Breast epithelium (tissue), 3 donors: ENCODE measurements at regions not wholly inside any gene's neighbourhood (a gene's known extent, or its start where the extent isn't known, plus 50 kb on each side); places are given as distances from the start of the nearest gene placed in this dataset.

ENCODE experiments used
- CTCF ChIP-seq, 3 donors: fragments of 450-650 bp; IDR thresholded peaks; one replicate each; pipeline ENCODE4 v1.5.1; 2016 to 2017; ENCODE audit warnings: antibody characterized with exemption in 3 of 3, mild to moderate bottlenecking in 3 of 3, moderate library complexity in 3 of 3
- POLR2A ChIP-seq: fragments of 450-650 bp; IDR thresholded peaks from one replicate; pipeline ENCODE4 v1.6.1; 2016; ENCODE audit warnings: antibody characterized with exemption, mild to moderate bottlenecking, moderate library complexity

DNA sequence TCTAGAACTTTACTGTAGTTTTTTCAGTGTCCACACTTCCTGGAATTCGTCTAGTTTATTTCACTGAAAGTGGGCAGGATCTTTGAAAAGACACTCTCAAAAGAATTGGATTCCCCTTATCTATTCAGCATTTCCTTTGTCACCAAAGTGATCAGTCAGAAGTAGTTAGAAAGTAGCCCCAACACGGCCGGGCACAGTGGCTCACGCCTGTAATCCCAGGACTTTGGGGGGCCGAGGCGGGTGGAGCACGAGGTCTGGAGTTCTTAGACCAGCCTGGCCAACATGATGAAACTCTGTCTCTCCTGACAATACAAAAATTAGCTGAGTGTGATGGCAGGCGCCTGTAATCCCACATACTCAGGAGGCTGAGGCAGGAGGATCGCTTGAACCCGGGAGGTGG, 69.0 kb upstream of the KMT2C start:
- no peak for TF ChIP-seq CTCF (IDR thresholded peaks at IDR 0.05)
- TF ChIP-seq POLR2A, result no peak
